ENCODE measurements at regions not wholly inside any gene's neighbourhood (a gene's known extent, or its start where the extent isn't known, plus 50 kb on each side); places are given as distances from the start of the nearest gene placed in this dataset.

DNA sequence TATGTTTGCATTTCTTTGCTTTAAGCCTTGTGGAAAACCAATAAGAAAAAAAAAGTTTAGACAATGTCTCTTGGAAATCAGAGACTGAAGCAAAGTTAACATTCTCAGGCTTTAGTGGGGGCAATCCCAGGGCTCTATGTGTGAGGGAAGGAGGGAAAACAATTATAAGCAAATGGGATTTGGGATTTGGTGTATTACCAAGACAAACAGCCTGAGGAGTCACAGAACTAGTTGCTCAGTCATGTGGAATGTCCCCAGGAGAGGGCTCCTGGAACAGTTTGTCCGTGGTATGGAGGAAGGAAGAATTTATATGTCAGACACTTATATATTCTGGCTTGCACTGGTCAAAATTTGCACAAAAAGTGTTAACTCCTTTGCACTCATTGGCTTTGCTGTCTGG lies 562.9 kb upstream of the TPK1 start:
- DNase-seq, result no peak
- WGBS (ENCODE audit: insufficient coverage), result 62% methylated on average over 1 of the region's 1 CpG
- Mint-ChIP-seq H3K4me3 (no peak overlapping the region), H3K9me3 (peaks cover 13 to 26% of the 10 kb centered on the region in 2 donors), H3K36me3 (no peaks in the 10 kb centered on the region), H3K4me1 (no peaks in the 10 kb centered on the region), H3K27me3 (ENCODE audit: low read depth in 2 of 2) (no peaks in the 10 kb centered on the region), H3K27ac (no peak overlapping the region)
- H3K27ac ChIP-seq (ENCODE audit: low read length), result no peak overlapping the region
- intact Hi-C loops (cut with micrococcal nuclease), result no loop called here
- no peaks in the 10 kb centered on the region for H3K4me1 ChIP-seq (ENCODE audit: control insufficient read depth, insufficient read depth, low read length)
- no peaks in the 10 kb centered on the region for H3K36me3 ChIP-seq (ENCODE audit: control insufficient read depth, insufficient read depth, low read length)
- no peak overlapping the region for H3K4me3 ChIP-seq (ENCODE audit: low read length)
- peaks cover 4% of the 10 kb centered on the region for H3K9me3 ChIP-seq (ENCODE audit: control insufficient read depth, insufficient read depth, low read length)
- TF ChIP-seq CTCF (IDR thresholded peaks at IDR 0.05), result no peak
- no peak for ATAC-seq
- no peaks in the 10 kb centered on the region for H3K27me3 ChIP-seq (ENCODE audit: control insufficient read depth, insufficient read depth, low read length)

GRCh38 chr7:145394126-145394525 lies 558.3 kb upstream of the TPK1 start:
- TF ChIP-seq CTCF (IDR thresholded peaks at IDR 0.05), result no peak
- no peaks in the 10 kb centered on the region for H3K36me3 ChIP-seq (ENCODE audit: control insufficient read depth, insufficient read depth, low read length)
- H3K27ac Mint-ChIP-seq, result no peak overlapping the region
- 40% methylated on average over 1 of the region's 2 CpGs for WGBS (ENCODE audit: insufficient coverage)
- H3K4me3 Mint-ChIP-seq, result no peak overlapping the region
- H3K4me1 Mint-ChIP-seq, result no peaks in the 10 kb centered on the region
- H3K27ac ChIP-seq (ENCODE audit: low read length), result no peak overlapping the region
- peaks cover 11 to 25% of the 10 kb centered on the region in 2 donors for H3K9me3 Mint-ChIP-seq
- no peak overlapping the region for H3K4me3 ChIP-seq (ENCODE audit: low read length)
- DNase-seq (no peak), ATAC-seq (no peak)
- intact Hi-C loops (cut with micrococcal nuclease), result no loop called here
- H3K9me3 ChIP-seq (ENCODE audit: control insufficient read depth, insufficient read depth, low read length), result peaks cover 3% of the 10 kb centered on the region
- no peaks in the 10 kb centered on the region for H3K27me3 Mint-ChIP-seq (ENCODE audit: low read depth in 2 of 2)
- H3K36me3 Mint-ChIP-seq, result peaks cover 9% of the 10 kb centered on the region
- H3K4me1 ChIP-seq (ENCODE audit: control insufficient read depth, insufficient read depth, low read length), result no peaks in the 10 kb centered on the region
- H3K27me3 ChIP-seq (ENCODE audit: control insufficient read depth, insufficient read depth, low read length), result no peaks in the 10 kb centered on the region

DNA sequence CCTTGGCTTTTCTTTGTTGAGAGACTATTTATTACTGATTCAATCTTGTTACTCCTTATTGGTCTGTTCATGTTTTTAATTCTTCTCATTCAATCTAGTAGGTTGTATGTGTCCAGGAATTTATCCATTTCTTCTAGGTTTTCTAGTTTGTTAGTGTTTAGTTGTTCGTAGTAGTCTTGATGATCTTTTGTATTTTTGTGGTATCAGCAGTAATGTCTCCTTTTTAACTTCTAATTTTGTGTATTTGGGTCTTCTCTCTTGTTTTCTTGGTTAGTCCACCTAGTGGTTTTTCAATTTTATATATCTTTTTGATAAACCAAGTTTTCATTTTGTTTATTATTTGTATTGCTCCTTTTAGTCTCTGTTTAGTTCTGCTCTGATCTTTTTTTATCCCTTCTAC lies 546.9 kb upstream of the TPK1 start:
- Mint-ChIP-seq H3K36me3 (peaks cover 20% of the 10 kb centered on the region), H3K4me1 (no peaks in the 10 kb centered on the region), H3K27ac (no peak overlapping the region), H3K27me3 (ENCODE audit: low read depth in 2 of 2) (no peaks in the 10 kb centered on the region), H3K9me3 (peaks cover 24 to 36% of the 10 kb centered on the region in 2 donors), H3K4me3 (no peak overlapping the region)
- Histone ChIP-seq H3K27ac (ENCODE audit: low read length) (no peak overlapping the region), H3K27me3 (ENCODE audit: control insufficient read depth, insufficient read depth, low read length) (no peaks in the 10 kb centered on the region), H3K9me3 (ENCODE audit: control insufficient read depth, insufficient read depth, low read length) (peaks cover 10% of the 10 kb centered on the region), H3K4me1 (ENCODE audit: control insufficient read depth, insufficient read depth, low read length) (no peaks in the 10 kb centered on the region), H3K4me3 (ENCODE audit: low read length) (no peak overlapping the region), H3K36me3 (ENCODE audit: control insufficient read depth, insufficient read depth, low read length) (no peaks in the 10 kb centered on the region)
- DNase-seq, result no peak
- 71% methylated on average over 1 of the region's 1 CpG for WGBS (ENCODE audit: insufficient coverage)
- TF ChIP-seq CTCF (IDR thresholded peaks at IDR 0.05), result no peak
- ATAC-seq, result no peak
- intact Hi-C loops (cut with micrococcal nuclease), result no loop called here

DNA sequence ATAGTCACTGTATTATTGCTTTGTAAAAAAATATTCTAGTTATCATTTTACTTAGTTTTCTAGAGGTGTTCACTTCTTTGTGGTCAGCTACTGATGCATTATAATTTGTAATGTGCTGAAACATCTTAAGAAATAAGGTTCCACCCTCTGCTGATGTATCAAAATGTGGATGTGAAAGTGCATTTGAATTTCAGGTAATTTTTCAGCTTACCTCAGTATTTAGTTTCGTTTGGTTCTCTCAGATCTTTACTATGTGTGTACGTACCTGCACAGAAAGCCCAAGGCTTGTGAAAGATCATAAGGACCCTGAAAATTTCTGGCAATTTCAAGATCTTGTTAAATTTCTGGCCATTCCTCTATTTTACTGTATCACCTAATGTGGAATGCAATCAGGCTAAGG lies 542.3 kb upstream of the TPK1 start:
- Mint-ChIP-seq H3K36me3 (peaks cover 5% of the 10 kb centered on the region), H3K27ac (no peak overlapping the region), H3K9me3 (peaks cover 14 to 20% of the 10 kb centered on the region in 2 donors), H3K4me1 (no peaks in the 10 kb centered on the region), H3K27me3 (ENCODE audit: low read depth in 2 of 2) (no peaks in the 10 kb centered on the region), H3K4me3 (no peak overlapping the region)
- Histone ChIP-seq H3K27me3 (ENCODE audit: control insufficient read depth, insufficient read depth, low read length) (no peaks in the 10 kb centered on the region), H3K9me3 (ENCODE audit: control insufficient read depth, insufficient read depth, low read length) (no peaks in the 10 kb centered on the region), H3K4me3 (ENCODE audit: low read length) (no peak overlapping the region), H3K4me1 (ENCODE audit: control insufficient read depth, insufficient read depth, low read length) (no peaks in the 10 kb centered on the region), H3K27ac (ENCODE audit: low read length) (no peak overlapping the region), H3K36me3 (ENCODE audit: control insufficient read depth, insufficient read depth, low read length) (no peaks in the 10 kb centered on the region)
- no peak for ATAC-seq
- no peak for DNase-seq
- TF ChIP-seq CTCF (IDR thresholded peaks at IDR 0.05), result no peak
- WGBS (ENCODE audit: insufficient coverage), result 79% methylated on average over 2 of the region's 2 CpGs
- intact Hi-C loops (cut with micrococcal nuclease), result no loop called here
